ENCODE measurements at regions not wholly inside any gene's neighbourhood (a gene's known extent, or its start where the extent isn't known, plus 50 kb on each side); places are given as distances from the start of the nearest gene placed in this dataset.

DNA sequence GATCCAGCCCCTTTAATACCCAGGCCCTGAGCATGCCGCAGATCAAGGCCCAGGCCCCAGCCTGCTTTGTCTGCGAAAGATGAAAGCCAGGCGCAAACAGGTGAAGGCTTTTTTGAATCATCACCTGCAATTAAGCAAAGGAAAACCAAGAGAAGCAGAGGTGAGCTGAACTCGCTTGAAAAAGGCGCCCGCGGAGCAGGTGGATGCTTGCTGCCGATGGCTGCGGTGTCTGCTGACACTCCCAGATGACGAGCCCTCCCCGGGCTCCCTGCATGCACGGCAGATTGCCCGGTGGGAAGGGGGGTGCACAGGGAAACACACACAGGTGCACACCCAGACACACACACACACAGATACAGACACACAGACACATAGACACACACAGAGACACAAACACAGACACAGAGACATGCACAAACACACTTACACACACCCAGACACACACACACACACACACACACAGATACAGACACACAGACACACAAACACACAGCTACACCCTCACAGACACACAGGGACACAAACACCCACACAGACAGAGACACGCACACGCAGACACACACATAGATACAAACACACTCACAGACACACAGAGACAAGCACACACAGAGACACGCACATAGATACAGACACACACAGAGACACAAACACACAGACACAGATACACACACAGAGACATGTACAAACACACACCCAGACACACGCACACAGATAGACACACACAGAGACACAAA, 142.6 kb upstream of the RNF32 start:
- 81% methylated on average over 17 of the region's 17 CpGs for WGBS
- Histone ChIP-seq H3K4me3 (ENCODE audit: low read length) (no peak overlapping the region), H3K27me3 (ENCODE audit: control insufficient read depth, insufficient read depth) (no peaks in the 10 kb centered on the region), H3K4me1 (ENCODE audit: control insufficient read depth, insufficient read depth, low read length) (no peaks in the 10 kb centered on the region), H3K27ac (ENCODE audit: low read length) (no peak overlapping the region), H3K9me3 (ENCODE audit: control insufficient read depth, low read length) (no peaks in the 10 kb centered on the region)
- ATAC-seq (no peak), DNase-seq (no peak)
- intact Hi-C loops (cut with DNase I): no loop called here

DNA sequence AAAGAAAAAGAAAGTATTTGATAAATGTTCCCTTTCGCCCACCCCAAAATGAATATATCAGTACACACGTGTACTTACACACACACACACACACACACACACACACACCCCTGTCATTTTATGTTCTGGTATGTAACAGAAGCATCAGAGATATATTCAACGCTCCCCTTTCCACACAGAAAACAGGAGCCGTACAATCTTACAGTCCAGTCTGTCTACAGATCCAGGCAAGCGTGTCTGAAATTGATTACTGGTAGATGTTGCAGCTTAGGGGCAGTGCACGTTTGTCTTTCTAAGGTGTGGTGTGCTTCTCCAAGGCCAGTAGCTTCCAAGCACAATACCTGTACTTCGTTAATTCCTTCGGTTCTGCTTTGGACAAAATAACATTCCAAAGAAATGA, 143.7 kb upstream of the RNF32 start:
- 75% methylated on average over 8 of the region's 8 CpGs for WGBS
- intact Hi-C loops (cut with DNase I): no loop called here

DNA sequence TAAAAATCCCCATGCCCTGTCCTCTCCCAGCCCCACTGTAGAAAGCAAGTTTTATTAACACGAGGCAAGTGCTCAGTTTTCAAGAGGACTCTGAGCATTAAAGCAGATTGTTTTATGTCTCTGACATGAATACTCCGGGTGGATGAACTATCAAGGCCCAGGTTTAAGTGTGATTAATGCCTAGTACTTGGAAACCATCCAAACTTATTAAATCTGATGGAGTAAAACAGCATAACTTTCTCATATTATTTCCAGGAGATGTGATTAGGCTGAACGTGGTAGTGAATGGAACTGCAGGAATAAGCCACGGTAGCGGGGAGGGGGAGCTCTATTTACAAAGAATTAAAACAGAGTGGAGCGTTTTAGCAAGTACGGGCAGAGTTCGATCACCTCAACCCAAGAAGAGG, 144.2 kb upstream of the RNF32 start:
- WGBS: 62% methylated on average over 8 of the region's 8 CpGs
- H3K27me3 ChIP-seq (ENCODE audit: control insufficient read depth, insufficient read depth): no peaks in the 10 kb centered on the region
- no peaks in the 10 kb centered on the region for H3K9me3 ChIP-seq (ENCODE audit: control insufficient read depth, low read length)
- H3K4me3 ChIP-seq (ENCODE audit: low read length): no peak overlapping the region
- ATAC-seq (no peak), DNase-seq (no peak)
- intact Hi-C loops (cut with DNase I): no loop called here
- H3K27ac ChIP-seq (ENCODE audit: low read length): no peak overlapping the region
- H3K4me1 ChIP-seq (ENCODE audit: control insufficient read depth, insufficient read depth, low read length): no peaks in the 10 kb centered on the region

More for the DNA sequence above, 143.7 kb upstream of the RNF32 start:
- H3K4me3 ChIP-seq (ENCODE audit: low read length): no peak overlapping the region
- DNase-seq: no peak
- H3K9me3 ChIP-seq (ENCODE audit: control insufficient read depth, low read length): no peaks in the 10 kb centered on the region
- no peak for ATAC-seq
- H3K27ac ChIP-seq (ENCODE audit: low read length): no peak overlapping the region
- no peaks in the 10 kb centered on the region for H3K27me3 ChIP-seq (ENCODE audit: control insufficient read depth, insufficient read depth)
- no peaks in the 10 kb centered on the region for H3K4me1 ChIP-seq (ENCODE audit: control insufficient read depth, insufficient read depth, low read length)

DNA sequence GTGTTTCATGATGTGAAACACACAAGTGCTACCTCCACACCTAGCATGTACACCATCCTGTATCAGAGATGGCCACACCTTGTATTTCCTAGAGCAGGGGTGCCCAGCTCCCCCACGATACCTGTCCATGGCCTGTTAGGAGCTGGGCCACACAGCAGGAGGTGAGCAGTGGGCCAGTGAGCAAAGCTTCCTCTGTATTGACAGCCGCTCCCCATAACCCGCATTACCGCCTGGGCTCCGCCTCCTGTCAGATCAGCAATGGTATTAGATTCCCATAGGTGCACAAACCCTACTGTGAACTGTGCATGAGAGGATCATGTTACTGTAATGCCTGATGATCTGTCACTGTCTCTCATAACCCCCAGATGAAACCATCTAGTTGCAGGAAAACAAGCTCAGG, 145.6 kb upstream of the RNF32 start:
- Histone ChIP-seq H3K27ac (ENCODE audit: low read length) (no peak overlapping the region), H3K4me3 (ENCODE audit: low read length) (no peak overlapping the region), H3K27me3 (ENCODE audit: control insufficient read depth, insufficient read depth) (no peaks in the 10 kb centered on the region), H3K4me1 (ENCODE audit: control insufficient read depth, insufficient read depth, low read length) (no peaks in the 10 kb centered on the region), H3K9me3 (ENCODE audit: control insufficient read depth, low read length) (no peaks in the 10 kb centered on the region)
- WGBS: 90% methylated on average over 5 of the region's 5 CpGs
- ATAC-seq (no peak), DNase-seq (no peak)
- intact Hi-C loops (cut with DNase I): no loop called here

DNA sequence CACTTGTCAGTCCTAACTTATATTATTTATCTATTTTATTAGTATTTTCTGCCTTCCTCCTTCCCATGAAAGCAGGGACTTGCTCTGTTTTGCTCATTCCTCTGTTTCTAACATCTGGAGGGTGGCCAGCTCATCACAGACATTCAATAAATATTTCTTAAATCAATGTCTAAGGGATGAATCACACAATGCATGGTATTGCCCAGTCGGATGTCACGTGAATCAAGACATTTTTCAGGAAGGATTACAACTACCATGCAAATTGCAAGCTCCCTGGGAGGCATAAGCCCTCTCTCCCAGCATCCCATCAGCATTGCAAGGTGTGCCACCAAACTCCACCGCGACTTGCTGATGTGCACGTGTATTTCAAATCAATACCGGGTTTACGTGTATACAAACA, 146.6 kb upstream of the RNF32 start:
- 88% methylated on average over 7 of the region's 7 CpGs for WGBS
- ATAC-seq (no peak), DNase-seq (no peak)
- Histone ChIP-seq H3K27me3 (ENCODE audit: control insufficient read depth, insufficient read depth) (no peaks in the 10 kb centered on the region), H3K4me3 (ENCODE audit: low read length) (no peak overlapping the region), H3K27ac (ENCODE audit: low read length) (no peak overlapping the region), H3K9me3 (ENCODE audit: control insufficient read depth, low read length) (no peaks in the 10 kb centered on the region), H3K4me1 (ENCODE audit: control insufficient read depth, insufficient read depth, low read length) (no peaks in the 10 kb centered on the region)
- intact Hi-C loops (cut with DNase I): no loop called here

DNA sequence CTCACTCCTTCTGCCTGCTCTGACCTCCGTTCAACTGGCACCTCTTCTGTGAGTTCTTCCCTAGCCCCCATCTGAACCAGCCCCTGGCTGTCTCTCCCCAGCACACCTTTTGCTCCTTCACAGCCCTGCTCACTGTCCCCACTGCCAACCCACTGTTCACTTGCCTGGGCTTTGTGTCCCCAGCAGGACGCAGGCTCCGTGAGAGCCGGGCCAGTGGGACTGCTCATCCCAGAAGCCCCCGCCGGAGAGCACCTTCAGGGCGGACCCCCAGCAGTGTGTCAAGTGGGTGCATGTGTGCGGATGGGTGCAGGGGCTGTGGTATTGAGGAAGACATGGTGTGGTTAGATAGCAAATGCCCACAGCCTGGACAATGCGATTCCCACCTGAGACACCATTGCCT, 148.4 kb upstream of the RNF32 start:
- 76% methylated on average over 9 of the region's 9 CpGs for WGBS
- no peaks in the 10 kb centered on the region for H3K27me3 ChIP-seq (ENCODE audit: control insufficient read depth, insufficient read depth)
- intact Hi-C loops (cut with DNase I): no loop called here

DNA sequence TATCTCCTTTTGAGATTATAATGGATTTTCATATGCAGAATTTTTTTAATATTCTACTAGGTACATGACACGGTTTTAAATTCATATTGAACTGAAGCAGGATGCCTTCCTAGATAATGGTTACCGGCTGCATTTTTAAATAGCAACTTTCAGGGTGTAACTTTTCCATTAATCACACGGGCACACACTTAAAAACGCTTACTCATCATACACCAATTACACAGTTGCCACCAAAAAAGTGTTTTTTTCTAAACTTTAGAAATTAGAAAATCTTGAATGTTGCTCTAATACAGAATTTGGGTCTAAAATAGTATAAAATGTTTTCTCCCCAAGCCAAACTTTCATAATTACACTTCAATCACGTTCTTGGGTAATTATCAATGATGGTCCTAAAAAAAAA, 149.1 kb upstream of the RNF32 start:
- no peak overlapping the region for H3K27ac ChIP-seq (ENCODE audit: low read length)
- no peaks in the 10 kb centered on the region for H3K9me3 ChIP-seq (ENCODE audit: control insufficient read depth, low read length)
- no peak overlapping the region for H3K4me3 ChIP-seq (ENCODE audit: low read length)
- ATAC-seq (no peak), DNase-seq (no peak)
- intact Hi-C loops (cut with DNase I): no loop called here
- H3K27me3 ChIP-seq (ENCODE audit: control insufficient read depth, insufficient read depth): no peaks in the 10 kb centered on the region
- H3K4me1 ChIP-seq (ENCODE audit: control insufficient read depth, insufficient read depth, low read length): no peaks in the 10 kb centered on the region
- 51% methylated on average over 5 of the region's 5 CpGs for whole genome bisulfite sequencing

More for the DNA sequence above, 148.4 kb upstream of the RNF32 start:
- Histone ChIP-seq H3K4me1 (ENCODE audit: control insufficient read depth, insufficient read depth, low read length) (no peaks in the 10 kb centered on the region), H3K27ac (ENCODE audit: low read length) (no peak overlapping the region), H3K9me3 (ENCODE audit: control insufficient read depth, low read length) (no peaks in the 10 kb centered on the region), H3K4me3 (ENCODE audit: low read length) (no peak overlapping the region)
- no peak for DNase-seq
- ATAC-seq: no peak

DNA sequence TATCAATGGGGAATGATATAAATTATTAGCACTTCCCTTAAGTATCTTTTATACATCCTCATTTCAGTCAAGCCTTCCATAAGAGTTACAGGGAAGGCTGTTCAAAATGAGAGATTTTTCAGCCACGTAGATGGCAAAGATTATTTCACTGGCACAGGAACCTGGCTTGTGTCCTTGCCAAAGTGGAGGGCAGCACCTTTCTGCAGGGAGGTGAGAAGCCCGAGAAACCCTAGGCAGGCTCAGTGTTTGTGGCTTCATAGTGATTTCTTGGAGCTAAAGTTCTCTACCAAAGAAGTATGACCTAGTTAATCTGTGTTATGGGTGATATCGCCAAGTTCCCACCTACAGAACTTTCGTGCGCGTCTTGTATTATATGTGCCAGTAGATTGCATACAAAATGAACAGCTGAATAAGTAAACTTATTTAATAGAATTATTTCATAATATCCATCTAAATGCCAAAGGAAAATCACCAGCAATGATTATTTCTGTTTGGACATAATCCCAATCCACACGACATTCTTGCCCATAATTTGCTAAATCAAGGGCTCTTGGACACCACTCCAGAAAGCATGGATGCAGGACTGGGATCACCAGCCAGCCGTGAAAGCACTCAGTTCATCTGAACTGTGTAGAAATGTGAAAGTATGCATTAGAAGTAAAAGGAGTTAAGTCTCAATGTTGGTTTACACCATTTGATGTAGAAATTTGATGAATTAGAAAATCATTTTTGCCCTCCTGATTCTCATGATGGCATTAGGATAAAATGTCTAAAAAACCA, 150.4 kb upstream of the RNF32 start:
- H3K27me3 ChIP-seq (ENCODE audit: control insufficient read depth, insufficient read depth): no peaks in the 10 kb centered on the region
- intact Hi-C loops (cut with DNase I): no loop called here
- no peak for DNase-seq
- no peaks in the 10 kb centered on the region for H3K4me1 ChIP-seq (ENCODE audit: control insufficient read depth, insufficient read depth, low read length)
- whole genome bisulfite sequencing: 87% methylated on average over 8 of the region's 8 CpGs
- H3K9me3 ChIP-seq (ENCODE audit: control insufficient read depth, low read length): no peaks in the 10 kb centered on the region
- no peak overlapping the region for H3K4me3 ChIP-seq (ENCODE audit: low read length)
- H3K27ac ChIP-seq (ENCODE audit: low read length): no peak overlapping the region
- no peak for ATAC-seq

DNA sequence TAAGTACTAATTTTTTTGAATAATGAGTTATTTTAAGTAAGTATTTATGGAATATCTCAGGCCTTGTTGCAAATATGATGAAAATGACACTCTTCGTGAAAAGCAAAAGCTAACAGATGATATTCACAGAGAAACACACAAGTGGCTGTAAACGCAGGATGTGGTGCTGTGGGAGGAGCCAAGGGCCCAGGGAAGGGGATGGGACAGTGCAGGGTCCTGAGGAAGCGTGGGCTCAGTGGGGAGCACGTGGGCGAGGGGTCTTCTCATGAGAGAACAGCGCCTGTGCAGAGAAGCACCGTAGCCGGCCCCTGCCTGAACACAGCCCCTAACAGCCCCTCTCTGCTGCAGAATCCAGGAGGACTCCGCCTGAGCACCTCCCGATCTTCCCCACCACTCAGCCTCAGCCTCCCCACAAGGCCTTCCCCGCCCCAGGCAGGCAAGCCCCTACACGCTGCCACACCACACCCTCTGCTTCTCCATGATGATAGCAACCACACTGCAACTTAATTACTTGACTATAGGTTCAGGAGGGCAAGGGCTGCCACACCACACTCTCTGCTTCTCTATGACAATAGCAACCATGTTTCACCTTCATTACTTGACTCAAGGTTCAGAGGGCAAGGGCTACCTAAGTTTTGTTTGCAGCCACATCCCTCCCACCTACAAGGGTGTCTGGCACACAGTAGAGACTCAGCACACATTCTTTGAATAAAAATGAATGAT, 152.6 kb upstream of the RNF32 start:
- 66% methylated on average over 12 of the region's 12 CpGs for WGBS
- intact Hi-C loops (cut with DNase I): no loop called here
- DNase-seq: no peak

DNA sequence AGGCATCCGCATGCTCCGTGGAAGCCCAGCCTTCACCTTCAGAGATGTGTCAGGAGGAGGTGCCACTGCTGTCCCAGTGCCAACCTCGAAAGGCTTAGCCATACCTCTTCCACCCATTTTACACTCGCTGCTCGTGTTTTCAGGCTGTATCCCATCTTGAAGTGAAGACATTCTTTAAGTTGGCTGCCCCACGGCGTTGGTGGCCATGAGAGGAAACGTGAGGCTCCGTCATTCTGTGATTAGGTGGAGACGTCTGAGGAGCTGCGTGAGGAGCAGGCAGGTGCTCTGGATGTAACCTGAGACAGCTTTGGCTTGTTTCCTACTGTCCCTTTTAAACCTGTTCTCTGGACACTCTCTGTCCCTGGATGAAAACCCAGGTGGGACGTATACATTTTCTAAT, 159.9 kb upstream of the RNF32 start:
- intact Hi-C loops (cut with DNase I): no loop called here
- no peak overlapping the region for H3K27ac ChIP-seq (ENCODE audit: low read length)
- DNase-seq: no peak
- H3K27me3 ChIP-seq (ENCODE audit: control insufficient read depth, insufficient read depth): no peaks in the 10 kb centered on the region
- H3K4me1 ChIP-seq (ENCODE audit: control insufficient read depth, insufficient read depth, low read length): no peaks in the 10 kb centered on the region
- WGBS: 70% methylated on average over 12 of the region's 12 CpGs
- H3K4me3 ChIP-seq (ENCODE audit: low read length): no peak overlapping the region
- ATAC-seq: no peak
- no peaks in the 10 kb centered on the region for H3K9me3 ChIP-seq (ENCODE audit: control insufficient read depth, low read length)

More for the DNA sequence above, 152.6 kb upstream of the RNF32 start:
- no peaks in the 10 kb centered on the region for H3K27me3 ChIP-seq (ENCODE audit: control insufficient read depth, insufficient read depth)
- no peak overlapping the region for H3K4me3 ChIP-seq (ENCODE audit: low read length)
- peak in 1 of 2 donors; percentile 36 for ATAC-seq
- H3K27ac ChIP-seq (ENCODE audit: low read length): no peak overlapping the region
- no peaks in the 10 kb centered on the region for H3K4me1 ChIP-seq (ENCODE audit: control insufficient read depth, insufficient read depth, low read length)
- H3K9me3 ChIP-seq (ENCODE audit: control insufficient read depth, low read length): no peaks in the 10 kb centered on the region

DNA sequence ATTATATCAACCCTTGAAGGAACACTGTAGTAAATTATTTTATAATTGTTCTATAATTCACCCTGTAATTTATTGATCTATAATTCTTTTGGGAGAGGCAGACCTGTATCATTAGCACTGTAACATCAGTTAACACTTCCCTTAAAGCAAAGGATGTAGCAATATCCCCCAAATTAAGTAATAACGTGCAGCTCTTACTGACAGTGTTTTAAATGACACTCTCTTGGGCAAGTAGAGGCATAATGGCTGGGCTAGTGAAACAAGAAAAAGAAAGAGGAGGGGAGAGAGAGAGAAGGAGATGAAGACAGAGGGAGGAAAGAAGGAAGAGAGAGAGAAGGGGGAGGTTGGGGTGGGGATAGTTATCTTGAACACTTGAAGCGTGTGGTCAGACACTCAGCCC, 161.0 kb upstream of the RNF32 start:
- ATAC-seq: no peak
- intact Hi-C loops (cut with DNase I): loop anchor here in 1 of 4 donors (5.0 kb wide), 1 partner anchor 682 kb away; no protein-coding TSS in a partner anchor
- WGBS: 42% methylated on average over 2 of the region's 2 CpGs

More for the DNA sequence above, 161.0 kb upstream of the RNF32 start:
- DNase-seq: no peak
- no peak overlapping the region for H3K27ac ChIP-seq (ENCODE audit: low read length)
- H3K9me3 ChIP-seq (ENCODE audit: control insufficient read depth, low read length): no peaks in the 10 kb centered on the region
- no peaks in the 10 kb centered on the region for H3K27me3 ChIP-seq (ENCODE audit: control insufficient read depth, insufficient read depth)
- H3K4me1 ChIP-seq (ENCODE audit: control insufficient read depth, insufficient read depth, low read length): no peaks in the 10 kb centered on the region
- no peak overlapping the region for H3K4me3 ChIP-seq (ENCODE audit: low read length)
